ENCODE measurements at regions not wholly inside any gene's neighbourhood (a gene's known extent, or its start where the extent isn't known, plus 50 kb on each side); places are given as distances from the start of the nearest gene placed in this dataset.

DNA sequence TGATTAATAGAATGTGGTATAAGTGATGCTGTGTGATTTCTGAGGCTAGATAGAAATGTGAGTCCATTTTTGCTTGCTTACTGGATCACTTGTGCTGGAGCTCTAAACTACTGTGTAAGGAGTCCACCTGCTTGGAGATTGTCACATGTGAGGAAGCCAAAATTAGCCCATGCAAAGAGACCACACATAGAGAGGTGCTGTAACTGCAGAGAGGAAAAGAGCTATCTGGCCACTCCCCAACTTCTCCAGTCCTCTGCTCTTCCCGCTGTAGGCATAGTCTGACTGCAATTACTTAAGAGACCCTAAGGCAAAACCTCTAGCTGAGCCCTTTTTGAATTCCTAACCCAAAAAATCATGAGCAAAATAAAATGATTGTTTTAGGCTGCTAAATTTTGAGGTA is 120.6 kb upstream of the FBXO11 start:
- TF ChIP-seq EP300 (IDR thresholded peaks at IDR 0.05) (no peak), POLR2AphosphoS5 (IDR thresholded peaks at IDR 0.05) (no peak)
- TF ChIP-seq, protein P1, sequence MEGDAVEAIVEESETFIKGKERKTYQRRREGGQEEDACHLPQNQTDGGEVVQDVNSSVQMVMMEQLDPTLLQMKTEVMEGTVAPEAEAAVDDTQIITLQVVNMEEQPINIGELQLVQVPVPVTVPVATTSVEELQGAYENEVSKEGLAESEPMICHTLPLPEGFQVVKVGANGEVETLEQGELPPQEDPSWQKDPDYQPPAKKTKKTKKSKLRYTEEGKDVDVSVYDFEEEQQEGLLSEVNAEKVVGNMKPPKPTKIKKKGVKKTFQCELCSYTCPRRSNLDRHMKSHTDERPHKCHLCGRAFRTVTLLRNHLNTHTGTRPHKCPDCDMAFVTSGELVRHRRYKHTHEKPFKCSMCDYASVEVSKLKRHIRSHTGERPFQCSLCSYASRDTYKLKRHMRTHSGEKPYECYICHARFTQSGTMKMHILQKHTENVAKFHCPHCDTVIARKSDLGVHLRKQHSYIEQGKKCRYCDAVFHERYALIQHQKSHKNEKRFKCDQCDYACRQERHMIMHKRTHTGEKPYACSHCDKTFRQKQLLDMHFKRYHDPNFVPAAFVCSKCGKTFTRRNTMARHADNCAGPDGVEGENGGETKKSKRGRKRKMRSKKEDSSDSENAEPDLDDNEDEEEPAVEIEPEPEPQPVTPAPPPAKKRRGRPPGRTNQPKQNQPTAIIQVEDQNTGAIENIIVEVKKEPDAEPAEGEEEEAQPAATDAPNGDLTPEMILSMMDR (IDR thresholded peaks at IDR 0.05): no peak

Data from sigmoid colon (tissue), 4 donors.